Adrenal gland (tissue), 9 donors: ENCODE measurements at regions not wholly inside any gene's neighbourhood (a gene's known extent, or its start where the extent isn't known, plus 50 kb on each side); places are given as distances from the start of the nearest gene placed in this dataset.

Experiments
- DNase-seq, 7 donors: peaks; one replicate each; pipeline ENCODE4 v3.0.0-alpha.2; 2019 to 2020
- H3K27ac ChIP-seq, 5 donors: fragments of 200-600 bp; sonication (generic) in 4 of 5; 1 replicate in 3 of 5; 2 replicates in 2 of 5; pipeline versions ENCODE4 v1.5.1 to v1.8.0; 2016 to 2020; ENCODE audit warnings: mild to moderate bottlenecking in 1 of 5
- H3K27me3 ChIP-seq: fragments of 200-600 bp; 2 replicates; pipeline ENCODE4 v1.8.0; 2021
- H3K36me3 ChIP-seq, 2 donors: fragments of 200-600 bp; replicated peaks in 1 of 2; 1 replicate in 1 of 2; 2 replicates in 1 of 2; pipeline versions ENCODE4 v1.5.1 to v1.8.0; 2018 to 2022
- H3K4me1 ChIP-seq, 2 donors: fragments of 200-600 bp; replicated peaks in 1 of 2; 1 replicate in 1 of 2; 2 replicates in 1 of 2; pipeline versions ENCODE4 v1.5.1 to v1.8.0; 2018 to 2021
- H3K4me3 ChIP-seq, 4 donors: fragments of 200-600 bp; sonication (generic) in 3 of 4; one replicate each; pipeline ENCODE4 v1.5.1; 2016 to 2018
- H3K9me3 ChIP-seq, 3 donors: fragments of 200-600 bp; sonication (generic) in 1 of 3; replicated peaks in 1 of 3; 1 replicate in 2 of 3; 2 replicates in 1 of 3; pipeline versions ENCODE4 v1.5.1 to v1.8.0; 2016 to 2021
- POLR2A ChIP-seq, 2 donors: fragments of 450-650 bp; IDR thresholded peaks; one replicate each; pipeline ENCODE4 v1.6.1; 2017; ENCODE audit warnings: antibody characterized with exemption in 2 of 2, mild to moderate bottlenecking in 2 of 2, moderate library complexity in 1 of 2
- WGBS, 4 donors: extraction: QIAGEN DNeasy Blood & Tissue Kit in 2 of 4; methylation state at CpG; one replicate each; pipeline versions ENCODE4 v1.1.5 to v1.1.7; 2013 to 2017; 5-methylcytosine and 5-hydroxymethylcytosine counted together
- intact Hi-C, 2 donors: fragments of 100-400 bp; cut with DNase I; formaldehyde crosslinking; loops; one replicate each; pipeline versions ENCODE4 v1.14.1 to v1.15.0; 2022 to 2023
- TF ChIP-seq, protein P1 (sequence below), 6 experiments: fragments of 450-650 bp in 4 of 6; fragments of 200-600 bp in 2 of 6; sonication (generic) in 1 of 6; IDR thresholded peaks; 1 replicate in 5 of 6; 2 replicates in 1 of 6; pipeline versions ENCODE4 v1.5.1 to v1.8.0; 2016 to 2021; ENCODE audit warnings: antibody characterized with exemption in 6 of 6, mild to moderate bottlenecking in 2 of 6, moderate library complexity in 1 of 6
- donor health status: healthy with polysubstance abuse.
- donor health status: Bipolar disorder and iron deficiency.
- donor health status: DM: yes; HTN: yes; CAD: no.
- donor health status: DM: no; HTN: no; CAD: no.
- donor health status: DM: no; HTN: no; CAD: no.

DNA sequence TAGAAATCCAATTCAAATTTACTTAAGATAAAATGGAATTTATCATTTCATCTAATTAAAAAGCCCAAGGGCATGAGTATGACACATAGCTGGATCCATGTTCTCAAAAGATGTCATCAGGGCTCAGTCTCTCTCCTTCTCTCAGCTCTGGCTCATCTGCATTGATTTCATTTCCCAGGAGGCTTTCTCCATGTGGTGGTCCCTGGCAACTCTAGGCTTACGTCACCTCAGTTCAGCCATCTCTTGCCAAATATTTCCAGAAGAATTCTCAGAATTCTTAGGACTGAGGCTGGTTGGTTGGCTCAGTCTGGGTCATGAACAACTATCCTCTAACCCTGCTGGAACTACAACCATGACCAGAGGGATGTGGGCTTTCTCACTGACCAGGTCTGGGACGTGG, 65.3 kb downstream of the FOS start:
- peak overlapping the region in 1 of 5 donors; percentile 50 for H3K27ac ChIP-seq
- intact Hi-C loops, result no loop called here

DNA sequence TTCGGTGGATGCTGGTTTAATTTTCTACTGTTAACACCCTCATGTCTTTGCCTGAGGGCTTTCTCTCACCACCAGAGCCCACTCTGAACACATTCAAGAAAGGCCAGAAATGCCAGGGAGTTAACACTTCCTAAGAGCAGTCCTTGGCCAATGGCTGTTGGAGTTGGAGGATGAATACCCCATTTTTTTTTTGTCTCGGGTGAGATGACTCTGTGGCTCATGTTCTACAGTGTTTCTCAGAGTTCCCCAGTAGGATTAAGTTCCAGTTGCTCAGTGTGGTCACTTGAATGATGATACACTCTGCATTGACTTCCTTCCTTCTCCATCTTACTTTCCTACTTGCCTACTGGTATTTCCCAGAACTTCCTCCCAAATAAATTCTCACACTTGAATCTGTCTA, 65.8 kb downstream of the FOS start:
- intact Hi-C loops, result no loop called here
- no peak for DNase-seq
- TF ChIP-seq, protein P1, sequence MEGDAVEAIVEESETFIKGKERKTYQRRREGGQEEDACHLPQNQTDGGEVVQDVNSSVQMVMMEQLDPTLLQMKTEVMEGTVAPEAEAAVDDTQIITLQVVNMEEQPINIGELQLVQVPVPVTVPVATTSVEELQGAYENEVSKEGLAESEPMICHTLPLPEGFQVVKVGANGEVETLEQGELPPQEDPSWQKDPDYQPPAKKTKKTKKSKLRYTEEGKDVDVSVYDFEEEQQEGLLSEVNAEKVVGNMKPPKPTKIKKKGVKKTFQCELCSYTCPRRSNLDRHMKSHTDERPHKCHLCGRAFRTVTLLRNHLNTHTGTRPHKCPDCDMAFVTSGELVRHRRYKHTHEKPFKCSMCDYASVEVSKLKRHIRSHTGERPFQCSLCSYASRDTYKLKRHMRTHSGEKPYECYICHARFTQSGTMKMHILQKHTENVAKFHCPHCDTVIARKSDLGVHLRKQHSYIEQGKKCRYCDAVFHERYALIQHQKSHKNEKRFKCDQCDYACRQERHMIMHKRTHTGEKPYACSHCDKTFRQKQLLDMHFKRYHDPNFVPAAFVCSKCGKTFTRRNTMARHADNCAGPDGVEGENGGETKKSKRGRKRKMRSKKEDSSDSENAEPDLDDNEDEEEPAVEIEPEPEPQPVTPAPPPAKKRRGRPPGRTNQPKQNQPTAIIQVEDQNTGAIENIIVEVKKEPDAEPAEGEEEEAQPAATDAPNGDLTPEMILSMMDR (IDR thresholded peaks at IDR 0.05), result no peak
- Histone ChIP-seq H3K27me3 (no peaks in the 10 kb centered on the region), H3K4me1 (peaks cover 9 to 36% of the 10 kb centered on the region in 2 donors), H3K36me3 (no peaks in the 10 kb centered on the region), H3K27ac (peak overlapping the region in 1 of 5 donors; percentile 50), H3K4me3 (no peak overlapping the region), H3K9me3 (no peaks in the 10 kb centered on the region)
- WGBS, 4 donors, result 75 to 89% (median 80%) methylated on average over 2 of the region's 2 CpGs

More for the DNA sequence above, 65.3 kb downstream of the FOS start:
- WGBS, 4 donors, result 84 to 100% (median 91%) methylated on average over 2 of the region's 2 CpGs
- Histone ChIP-seq H3K9me3 (no peaks in the 10 kb centered on the region), H3K36me3 (no peaks in the 10 kb centered on the region), H3K27me3 (no peaks in the 10 kb centered on the region), H3K4me3 (no peak overlapping the region), H3K4me1 (peaks cover 9 to 39% of the 10 kb centered on the region in 2 donors)
- TF ChIP-seq, protein P1 (IDR thresholded peaks at IDR 0.05), result no peak
- no peak for TF ChIP-seq POLR2A (IDR thresholded peaks at IDR 0.05)
- DNase-seq, result no peak

DNA sequence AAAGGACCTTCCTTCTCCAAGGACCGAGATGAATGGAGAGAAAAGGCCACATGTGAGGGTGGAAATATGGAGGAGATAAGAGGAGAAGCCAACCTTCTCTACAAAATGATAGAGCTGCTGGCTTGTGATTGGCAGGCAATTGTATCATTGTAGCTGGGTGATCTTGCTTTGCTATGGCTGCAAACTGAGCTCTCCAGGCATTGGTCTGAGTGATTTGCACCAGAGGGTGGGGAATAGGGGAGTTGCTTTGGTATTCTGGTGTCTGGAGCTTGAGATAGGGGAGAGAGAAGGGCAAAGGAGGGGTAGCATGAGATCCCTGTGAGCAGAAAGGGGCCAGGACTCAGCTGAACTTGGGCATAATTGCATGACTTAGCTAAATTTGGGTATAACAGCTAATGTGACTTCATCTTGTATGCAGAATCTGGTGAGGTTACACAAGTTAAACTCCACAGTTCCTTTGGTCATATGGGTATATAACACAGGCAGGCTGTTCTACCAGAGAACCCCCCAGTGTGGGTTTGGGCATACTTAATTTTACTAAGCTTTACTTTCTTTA, 72.0 kb downstream of the FOS start:
- whole genome bisulfite sequencing, 4 donors, result 91 to 100% (median 94%) methylated on average over 1 of the region's 1 CpG
- Histone ChIP-seq H3K4me1 (no peaks in the 10 kb centered on the region), H3K27me3 (no peaks in the 10 kb centered on the region), H3K9me3 (no peaks in the 10 kb centered on the region), H3K27ac (no peak overlapping the region), H3K36me3 (no peaks in the 10 kb centered on the region), H3K4me3 (no peak overlapping the region)
- TF ChIP-seq POLR2A (IDR thresholded peaks at IDR 0.05), result no peak
- TF ChIP-seq, protein P1 (IDR thresholded peaks at IDR 0.05), result no peak
- intact Hi-C loops, result no loop called here
- no peak for DNase-seq

DNA sequence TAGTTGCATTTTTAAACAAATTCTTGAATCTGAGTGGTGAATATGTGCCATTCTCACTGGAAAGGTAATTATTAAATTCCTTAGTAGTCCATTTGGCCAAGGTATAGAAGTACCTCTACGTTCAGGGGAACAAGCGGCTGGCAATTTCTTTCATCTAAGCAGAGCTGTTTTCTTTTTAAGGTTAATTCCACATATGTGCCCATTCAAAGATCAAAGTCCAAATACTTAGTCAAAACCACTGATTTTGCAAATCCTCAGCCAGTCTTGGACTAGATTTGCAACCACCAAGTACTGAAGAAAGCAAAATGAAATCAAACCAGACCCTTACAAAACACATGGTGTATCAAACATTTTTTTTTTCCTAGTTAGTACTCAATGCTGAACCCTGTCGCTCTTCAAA, 68.7 kb upstream of the JDP2 start:
- intact Hi-C loops, result no loop called here
- H3K36me3 ChIP-seq, result no peaks in the 10 kb centered on the region
- peaks cover 0 to 18% of the 10 kb centered on the region in 2 donors for H3K4me1 ChIP-seq
- no peak overlapping the region for H3K27ac ChIP-seq
- H3K27me3 ChIP-seq, result no peaks in the 10 kb centered on the region
- TF ChIP-seq POLR2A (IDR thresholded peaks at IDR 0.05), result no peak
- TF ChIP-seq, protein P1 (IDR thresholded peaks at IDR 0.05), result no peak
- no peak overlapping the region for H3K4me3 ChIP-seq
- no peaks in the 10 kb centered on the region for H3K9me3 ChIP-seq
- WGBS, 4 donors, result 92 to 95% (median 95%) methylated on average over 3 of the region's 3 CpGs
- DNase-seq, result no peak
